Urothelium cell line (cell line): ENCODE measurements at regions not wholly inside any gene's neighbourhood (a gene's known extent, or its start where the extent isn't known, plus 50 kb on each side); places are given as distances from the start of the nearest gene placed in this dataset.

Source experiments
- DNase-seq: peaks from one replicate; pipeline ENCODE4 v3.0.0; 2011; ENCODE audit warnings: low spot score, mixed read lengths
- FAIRE-seq: peaks from 2 replicates; lab custom pipeline; 2011; peaks lifted over from hg19 to GRCh38; lab: Jason Lieb, UNC

- DNase-seq (no peak), FAIRE-seq (no peak)
Observed at GRCh38 chr15:31455499-31455898, 128.9 kb downstream of the KLF13 start.

DNA sequence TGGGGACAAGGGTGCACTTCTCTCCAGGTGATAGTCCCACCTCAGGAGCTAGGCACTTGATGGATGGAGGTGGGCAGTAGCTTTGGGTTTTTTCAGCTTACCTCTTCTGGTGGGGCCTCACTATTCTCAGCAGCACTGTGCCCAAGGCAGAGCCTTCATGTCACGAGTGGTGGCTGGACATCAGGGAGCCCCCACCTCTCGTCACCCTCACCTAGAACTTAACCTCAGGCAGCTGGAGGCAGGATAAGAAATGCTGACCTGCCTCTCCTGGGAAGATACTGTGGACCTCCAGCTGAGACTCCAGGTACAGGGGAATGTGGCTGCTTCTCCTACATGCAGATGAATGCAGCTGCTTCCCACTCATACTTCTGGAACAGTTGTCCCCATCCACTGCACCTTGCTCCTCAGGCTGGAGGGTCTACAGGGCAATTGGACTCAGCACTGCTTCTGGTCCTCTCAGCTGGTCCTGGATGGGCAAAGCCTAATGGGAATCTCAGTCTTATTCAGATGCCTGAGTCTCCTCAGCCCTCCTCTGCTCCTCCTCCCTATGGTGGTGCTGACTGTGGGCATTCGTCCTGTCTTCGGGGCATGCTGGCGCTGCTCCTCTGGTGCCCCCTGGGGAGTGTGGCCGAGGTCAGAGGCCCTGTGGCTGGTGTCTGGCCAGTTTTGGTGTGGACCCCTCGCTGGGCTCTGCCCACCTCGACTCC is 129.9 kb downstream of the KLF13 start:
- FAIRE-seq (no peak), DNase-seq (no peak)

DNA sequence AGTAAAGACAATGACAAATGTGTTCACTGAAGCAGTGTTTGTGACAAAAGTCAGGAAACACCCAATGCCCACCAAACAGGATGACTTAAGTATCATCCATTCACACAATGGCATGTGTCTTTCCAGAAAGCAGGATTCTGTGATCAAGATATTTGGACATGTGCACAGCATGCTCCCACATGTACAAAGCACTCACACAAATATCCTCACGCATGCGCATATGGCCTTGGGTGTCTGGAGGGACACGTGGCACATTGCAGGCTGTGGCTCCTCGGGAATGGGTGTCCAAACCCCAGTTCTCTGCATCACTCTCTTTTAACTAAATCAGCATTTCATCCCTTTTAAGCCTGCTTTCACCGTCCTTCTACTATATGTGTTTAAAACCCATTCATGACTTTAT is 130.5 kb downstream of the KLF13 start:
- DNase-seq = peak; percentile 47
- no peak for FAIRE-seq

GRCh38 chr15:31457631-31458526 is 131.2 kb downstream of the KLF13 start:
- DNase-seq = peak; percentile 79
- no peak for FAIRE-seq

GRCh38 chr15:31458596-31459399 is 132.2 kb downstream of the KLF13 start:
- DNase-seq (no peak), FAIRE-seq (peak; percentile 23)

- FAIRE-seq (no peak), DNase-seq (no peak)
Observed at GRCh38 chr15:31459400-31459748, 132.7 kb downstream of the KLF13 start.

DNA sequence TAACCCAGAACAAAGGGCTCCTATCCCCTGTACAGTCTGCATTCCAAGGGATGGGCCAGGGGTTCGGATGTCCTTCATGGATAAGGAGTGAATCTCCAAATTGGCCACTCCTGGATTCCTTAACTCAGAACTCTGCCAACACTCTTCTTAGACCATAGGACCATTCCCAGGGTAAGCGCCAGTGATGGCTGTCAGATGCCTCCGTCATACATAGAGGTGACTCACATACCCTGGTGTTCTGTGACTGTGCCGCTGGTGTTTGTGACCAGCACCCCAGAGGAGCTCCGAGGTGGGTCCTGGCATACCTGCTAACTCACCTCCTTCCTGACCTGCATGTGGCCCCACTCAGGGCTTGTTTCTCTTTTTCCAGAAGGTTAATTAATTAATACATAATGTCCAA is 134.7 kb downstream of the KLF13 start:
- DNase-seq = no peak
- no peak for FAIRE-seq

- DNase-seq (no peak), FAIRE-seq (no peak)
Observed at GRCh38 chr15:31461911-31462480, 135.4 kb downstream of the KLF13 start.

GRCh38 chr15:31463521-31464102 is 137.0 kb downstream of the KLF13 start:
- FAIRE-seq (no peak), DNase-seq (no peak)

GRCh38 chr15:31464216-31465082 is 137.8 kb downstream of the KLF13 start:
- no peak for FAIRE-seq
- no peak for DNase-seq

DNA sequence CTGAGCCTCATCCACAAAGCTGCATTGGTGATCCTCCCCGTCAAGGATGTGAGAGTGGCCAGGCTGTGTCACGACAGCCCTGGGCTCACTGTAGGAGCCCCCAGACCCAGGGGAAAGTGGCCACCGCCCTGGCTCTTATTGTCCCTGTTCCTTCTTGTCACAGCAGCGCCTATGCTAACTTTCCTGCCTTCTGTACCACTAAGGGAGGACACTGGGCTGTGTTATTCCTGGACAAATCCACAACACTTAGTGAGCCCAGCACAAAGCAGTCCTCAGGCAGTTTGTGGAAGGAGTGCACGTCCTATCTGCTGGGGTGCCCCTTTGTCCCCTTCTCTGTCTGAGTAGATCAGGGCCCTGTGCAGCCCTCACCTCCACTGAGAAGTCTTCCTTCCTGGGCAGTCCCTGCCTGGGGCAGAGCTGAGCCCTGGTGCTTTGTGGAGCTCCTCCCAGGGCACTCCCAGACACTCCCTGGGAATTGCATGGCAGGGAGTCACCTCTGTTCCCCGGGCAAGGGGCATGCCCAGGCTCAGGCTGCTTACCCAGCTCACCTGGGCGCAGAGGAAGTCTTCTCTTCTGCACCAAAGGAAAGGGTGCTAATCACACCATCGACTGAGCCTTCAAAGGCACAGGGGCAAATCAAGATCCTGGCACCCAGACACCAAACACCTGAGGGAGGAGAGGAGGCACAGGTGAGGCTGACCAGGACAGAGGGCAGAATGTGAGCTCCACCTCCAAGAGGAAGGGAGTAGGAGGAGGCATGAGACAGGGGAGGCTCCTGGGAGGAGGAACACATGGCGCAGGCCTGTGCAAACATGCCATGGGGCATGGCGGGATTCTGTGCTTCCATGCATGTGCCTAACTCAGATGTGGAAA is 138.7 kb downstream of the KLF13 start:
- DNase-seq = no peak
- FAIRE-seq = no peak

DNA sequence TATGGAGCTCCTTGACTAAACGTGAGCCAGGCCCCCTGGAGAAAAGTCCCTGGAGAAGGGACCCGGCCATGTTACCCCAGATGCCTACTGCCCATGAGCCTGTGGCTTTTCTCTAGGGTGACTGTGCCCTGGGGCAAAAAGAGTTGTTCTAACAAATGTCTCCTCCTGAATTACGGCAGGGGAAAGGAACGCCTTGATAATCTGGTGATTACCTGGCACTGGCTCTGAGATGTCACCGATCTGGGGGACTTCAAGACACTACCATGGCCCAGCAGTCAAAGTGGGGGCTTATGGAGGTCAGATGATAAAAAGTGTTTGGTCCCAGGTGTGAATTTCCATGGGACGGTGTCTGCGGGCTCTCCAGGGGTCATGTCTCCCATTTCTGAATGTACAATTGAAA is 140.7 kb downstream of the KLF13 start:
- no peak for FAIRE-seq
- no peak for DNase-seq

DNA sequence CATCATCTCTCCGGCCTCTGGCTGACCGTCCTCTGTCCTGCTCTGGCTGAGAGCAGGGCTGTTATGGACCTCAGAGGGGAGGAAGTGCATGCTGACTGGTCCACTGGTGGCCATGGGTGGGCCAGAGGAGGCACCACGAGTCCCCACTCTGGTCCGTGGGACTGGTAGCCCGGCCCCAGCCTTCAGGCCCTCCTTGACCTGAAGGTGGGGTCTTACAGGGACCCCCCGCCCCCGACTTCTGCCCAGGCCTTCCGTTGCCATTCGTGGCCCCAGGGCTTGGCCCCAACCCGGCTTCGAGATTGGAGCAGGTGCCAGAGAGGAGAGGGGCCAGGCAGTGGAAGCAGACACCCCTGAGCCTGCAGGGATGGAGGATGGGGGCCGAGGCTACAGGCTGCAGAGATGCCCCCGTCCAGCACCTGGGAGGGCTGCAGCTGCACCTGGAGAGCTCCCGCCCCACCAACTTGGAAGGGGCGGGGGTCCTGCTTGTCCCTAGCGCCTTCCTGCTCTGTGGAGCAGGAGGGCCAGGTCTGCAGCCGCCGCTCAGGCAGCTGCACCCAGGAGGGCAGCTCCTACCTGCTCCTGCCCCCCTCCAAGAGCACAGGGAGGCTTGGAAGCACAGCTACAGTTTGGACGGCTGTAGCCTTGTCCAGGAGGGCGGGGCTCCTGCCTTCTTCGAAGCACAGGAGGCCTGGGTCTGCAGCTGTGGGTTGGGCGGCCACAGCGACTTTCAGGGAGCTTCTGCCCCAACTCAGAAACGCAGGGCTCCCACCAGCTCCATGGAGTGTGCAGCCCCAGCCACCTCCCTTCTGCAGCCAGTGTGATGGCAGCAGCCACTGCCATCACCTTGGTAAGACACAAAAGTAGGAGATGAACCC is 142.5 kb downstream of the KLF13 start:
- no peak for DNase-seq
- FAIRE-seq = no peak

DNA sequence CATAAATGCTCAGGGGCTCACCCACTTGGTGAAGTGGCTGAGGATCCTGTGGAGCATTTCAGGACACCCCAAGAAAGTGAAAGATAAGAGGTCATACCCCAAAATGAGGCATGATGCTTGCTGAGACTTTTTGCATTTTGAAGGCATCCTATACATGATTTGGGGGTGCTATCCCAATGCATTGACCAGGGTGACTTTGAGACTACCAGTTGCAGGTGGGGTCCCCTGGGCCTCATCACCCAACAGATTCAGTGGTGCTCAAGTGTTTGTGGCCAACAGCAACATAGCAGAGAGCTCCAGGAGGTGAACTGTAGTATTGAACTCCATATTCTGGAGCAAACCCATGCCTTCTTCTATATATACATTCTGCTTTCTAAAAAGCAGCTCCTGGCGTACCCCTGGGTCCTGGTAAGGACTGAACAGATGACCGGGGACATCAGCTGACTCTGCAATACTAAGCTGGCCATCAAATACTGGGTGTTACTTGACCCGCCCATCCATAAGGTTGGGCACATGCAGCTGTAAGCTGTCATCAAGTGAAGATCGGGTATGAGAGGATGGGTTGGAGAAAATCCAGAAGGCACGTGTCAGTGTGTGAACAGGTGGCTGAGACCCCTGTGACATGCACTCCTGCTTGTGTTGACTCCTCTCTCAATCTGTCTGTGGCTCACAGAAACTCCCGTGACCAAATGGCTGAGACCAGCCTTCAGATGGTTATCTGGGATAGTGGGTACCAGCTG is 143.3 kb downstream of the KLF13 start:
- FAIRE-seq = no peak
- no peak for DNase-seq

- FAIRE-seq (no peak), DNase-seq (no peak)
Observed at GRCh38 chr15:31470756-31471155, 144.1 kb downstream of the KLF13 start.

GRCh38 chr15:31471731-31472430 is 145.2 kb downstream of the KLF13 start:
- DNase-seq (peak; percentile 77), FAIRE-seq (no peak)
